GM21619 (cell line): ENCODE measurements at regions not wholly inside any gene's neighbourhood (a gene's known extent, or its start where the extent isn't known, plus 50 kb on each side); places are given as distances from the start of the nearest gene placed in this dataset.

Source experiments
- ATAC-seq: cut with Tn5 transposase; IDR thresholded peaks from one replicate; pipeline ENCODE4 v1.9.1; 2021; ENCODE audit not compliant: unreplicated experiment

DNA sequence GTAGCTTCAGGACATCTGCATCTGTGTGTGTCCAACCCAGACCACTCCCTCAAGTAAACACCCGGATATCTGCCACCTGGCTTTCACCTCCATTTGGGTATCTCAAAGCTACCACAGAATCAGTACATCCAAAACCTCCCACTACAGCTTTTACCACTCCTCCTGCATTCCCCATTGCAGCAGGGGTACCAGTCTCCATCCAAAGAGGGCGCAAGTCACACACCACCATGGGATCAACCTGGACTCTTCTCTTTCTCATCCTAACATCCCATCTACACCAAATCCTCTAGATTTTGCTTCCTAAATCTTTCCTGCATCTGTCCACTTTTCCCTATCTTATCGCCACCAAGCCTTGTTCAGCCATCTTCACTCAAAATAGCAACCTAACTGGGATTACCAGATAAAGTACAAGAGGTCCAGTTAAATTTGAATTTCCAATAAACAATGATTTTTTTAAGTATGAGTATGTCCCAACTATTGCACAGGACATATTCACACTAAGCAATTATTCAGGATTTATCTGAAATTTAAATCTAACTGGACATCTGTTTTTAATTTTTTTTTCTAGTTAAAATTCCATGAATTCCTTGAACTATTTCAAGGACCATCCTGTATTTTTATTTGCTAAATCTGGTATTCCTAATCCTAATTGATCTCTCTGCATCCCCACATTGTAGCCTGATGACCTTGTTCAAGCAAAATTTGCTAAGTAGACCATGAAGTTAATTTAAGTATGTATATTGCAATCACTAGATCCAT, 164.3 kb upstream of the MLN start:
- ATAC-seq = no peak

DNA sequence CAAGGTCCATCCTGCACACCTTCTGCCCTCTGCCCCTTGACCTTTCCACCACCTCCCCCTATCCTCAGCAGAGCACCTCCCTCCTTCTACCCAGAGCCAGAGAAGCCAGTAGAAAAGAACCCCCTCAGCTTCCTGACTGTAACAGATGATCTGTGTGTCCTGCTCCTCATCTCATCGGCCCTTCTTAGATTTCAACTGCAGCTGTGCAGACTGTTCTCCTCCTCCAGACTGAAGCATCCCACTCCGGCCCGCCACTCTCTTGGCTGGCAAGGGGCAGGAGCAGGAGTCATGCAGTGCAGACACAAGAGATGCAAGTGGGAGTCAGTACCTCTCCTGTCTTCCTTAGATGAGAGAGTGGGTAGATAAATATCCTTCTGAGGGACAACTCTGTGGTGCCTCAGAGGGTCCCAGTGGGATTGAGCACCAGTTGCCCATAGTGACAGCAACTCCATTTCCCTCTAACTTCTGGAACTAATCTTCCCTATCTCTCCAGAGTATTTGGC, 163.5 kb upstream of the MLN start:
- no peak for ATAC-seq

- no peak for ATAC-seq
These were observed 162.7 kb upstream of the MLN start for GRCh38 chr6:33966536-33966935.

GRCh38 chr6:33965766-33966165, 162.0 kb upstream of the MLN start:
- ATAC-seq = no peak

DNA sequence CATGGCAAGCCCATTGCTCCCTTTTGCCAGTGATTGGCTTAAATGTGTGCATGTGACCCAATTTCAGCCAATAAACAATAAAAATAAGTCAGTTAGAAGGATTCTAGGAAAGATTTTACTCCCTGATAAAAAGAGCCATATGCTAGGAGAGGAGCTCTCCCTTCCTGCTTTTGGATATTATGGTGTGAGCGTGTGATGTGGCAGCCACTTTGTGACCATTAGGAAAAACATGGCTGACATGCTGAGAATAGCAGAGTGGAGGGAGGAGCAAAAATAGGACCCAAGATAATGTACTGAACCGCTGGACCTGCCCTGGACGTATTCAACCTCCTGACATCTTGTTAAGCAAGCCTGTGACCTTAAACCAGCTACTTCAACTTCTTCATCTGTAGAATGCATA, 160.6 kb upstream of the MLN start:
- ATAC-seq = no peak

DNA sequence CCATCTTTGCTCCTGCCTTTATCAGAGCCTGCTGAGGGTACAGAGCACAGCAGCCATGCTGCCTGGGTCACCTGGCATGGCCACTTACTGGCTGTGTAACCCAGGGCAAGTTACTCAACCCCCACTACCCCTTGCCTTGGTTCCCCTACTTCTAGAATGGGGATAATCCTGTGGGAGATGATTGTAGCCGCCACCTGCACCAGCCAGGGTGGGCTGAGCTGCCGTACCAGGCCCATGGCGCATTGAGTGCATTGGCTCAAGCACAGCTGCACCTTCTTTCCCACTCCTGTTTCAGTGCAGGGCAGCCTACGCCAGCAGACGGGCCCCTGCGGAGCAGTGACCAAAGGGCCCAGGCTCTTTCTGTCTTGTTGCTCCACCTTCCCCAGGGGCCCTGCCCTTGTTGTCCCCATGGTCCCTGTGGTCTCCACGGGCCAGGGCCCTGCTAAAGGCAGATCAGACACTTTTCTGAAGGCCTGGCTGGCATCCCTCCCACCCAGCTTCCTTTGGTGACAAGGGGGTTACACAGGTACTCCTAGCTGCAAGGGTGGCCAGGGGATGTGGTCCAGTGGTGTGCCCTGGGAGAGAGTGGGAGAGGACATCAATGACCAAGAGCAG, 159.4 kb upstream of the MLN start:
- no peak for ATAC-seq

DNA sequence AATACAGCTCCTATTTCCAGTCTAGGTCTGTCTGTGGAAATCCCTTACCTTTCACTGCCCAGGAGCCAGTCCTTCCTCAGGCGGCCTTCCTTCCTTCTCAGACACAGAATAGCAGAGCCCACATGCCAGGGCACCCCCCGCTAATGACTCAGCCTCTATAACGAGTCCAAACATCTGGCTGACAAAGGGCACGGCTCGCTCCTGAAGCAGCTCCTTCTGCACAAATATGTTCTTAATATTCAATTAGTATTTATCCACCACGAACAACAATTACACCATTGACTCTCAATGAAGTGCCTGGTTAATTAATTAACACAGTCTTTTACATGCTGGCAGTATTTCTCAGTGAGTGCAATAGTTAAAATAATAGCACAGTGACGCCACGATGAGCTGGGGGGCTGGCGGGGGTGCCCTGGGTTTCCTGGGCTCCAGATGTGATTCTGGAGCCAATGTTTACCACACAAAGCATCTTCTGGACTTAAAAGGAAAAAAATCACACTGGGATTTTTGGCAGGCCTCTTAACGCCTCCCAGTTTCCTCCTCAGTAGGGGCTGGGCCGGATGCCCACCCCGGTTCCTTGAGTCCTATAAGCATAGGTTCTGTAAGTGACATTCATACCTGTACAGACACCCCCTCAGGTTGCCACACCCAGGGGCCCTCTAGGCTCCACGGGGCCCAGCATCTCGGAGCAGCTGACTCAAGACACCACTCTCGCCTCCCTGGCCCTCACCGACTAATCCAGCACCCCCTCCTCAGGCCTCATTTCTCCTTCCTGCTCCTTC, 158.6 kb upstream of the MLN start:
- no peak for ATAC-seq

DNA sequence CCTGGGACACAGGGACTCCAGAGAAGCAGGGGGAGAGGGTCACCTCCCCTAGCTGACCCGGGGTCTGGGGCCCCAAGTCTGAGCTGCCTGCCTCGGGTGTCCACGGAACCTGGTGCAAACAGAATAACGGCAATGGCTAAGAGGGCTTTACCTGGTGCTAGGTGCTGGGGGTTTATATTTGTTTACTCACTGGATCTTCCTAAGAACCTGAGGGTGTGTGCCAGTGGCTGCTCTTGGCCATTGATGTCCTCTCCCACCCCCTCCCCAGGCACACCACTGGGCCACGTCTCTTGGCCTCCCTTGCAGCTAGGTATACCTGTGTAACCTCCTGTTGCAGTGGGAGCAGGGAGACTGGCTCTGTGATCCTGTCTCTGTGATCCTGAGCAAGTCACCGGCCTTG, 157.9 kb upstream of the MLN start:
- ATAC-seq = no peak

DNA sequence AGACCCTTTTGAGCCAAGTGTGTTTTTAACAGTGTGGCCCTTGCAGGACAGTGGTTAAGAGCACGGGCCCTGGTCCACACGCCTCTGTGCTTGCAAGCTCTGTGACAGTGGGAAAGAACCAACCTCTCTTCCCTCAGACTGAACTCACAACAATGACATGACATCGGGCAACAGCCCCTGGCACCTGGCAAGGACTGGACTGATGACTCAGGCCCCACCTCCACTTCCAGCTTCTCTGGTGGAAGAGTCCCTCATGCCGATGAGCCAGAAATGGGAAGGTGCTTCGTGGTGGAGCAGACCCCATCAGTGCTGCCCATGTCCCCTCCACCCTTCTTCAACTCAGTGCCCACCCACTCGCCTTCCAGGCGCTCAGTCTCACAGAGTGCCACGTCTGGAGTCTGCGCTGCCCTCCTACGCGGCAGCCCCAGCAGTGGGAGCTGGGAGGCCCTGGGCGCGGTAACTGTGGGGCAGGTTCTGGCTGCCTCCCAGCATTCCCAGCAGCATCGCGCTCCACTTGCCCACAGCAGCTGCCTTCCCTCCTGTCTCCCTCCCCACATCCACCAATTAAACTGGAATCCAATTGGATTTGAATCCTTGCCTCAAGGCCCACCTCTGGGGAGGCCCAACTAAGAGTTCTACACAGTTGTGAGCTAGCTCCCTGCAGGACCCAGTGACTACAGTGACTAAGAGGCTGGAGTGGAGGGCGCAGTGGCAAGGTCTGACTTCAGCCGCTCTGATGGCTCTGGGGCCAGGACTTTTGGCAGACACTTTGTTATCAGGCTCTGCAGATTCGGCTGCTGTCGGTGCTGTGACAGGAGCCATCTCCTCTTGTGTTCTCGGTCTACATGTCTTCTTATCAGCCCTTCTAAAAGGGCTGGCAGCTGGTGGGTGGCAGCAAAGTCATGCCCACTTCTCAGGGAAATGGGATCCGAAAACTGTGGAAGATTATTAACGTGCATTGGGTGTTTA, 156.8 kb upstream of the MLN start:
- no peak for ATAC-seq

DNA sequence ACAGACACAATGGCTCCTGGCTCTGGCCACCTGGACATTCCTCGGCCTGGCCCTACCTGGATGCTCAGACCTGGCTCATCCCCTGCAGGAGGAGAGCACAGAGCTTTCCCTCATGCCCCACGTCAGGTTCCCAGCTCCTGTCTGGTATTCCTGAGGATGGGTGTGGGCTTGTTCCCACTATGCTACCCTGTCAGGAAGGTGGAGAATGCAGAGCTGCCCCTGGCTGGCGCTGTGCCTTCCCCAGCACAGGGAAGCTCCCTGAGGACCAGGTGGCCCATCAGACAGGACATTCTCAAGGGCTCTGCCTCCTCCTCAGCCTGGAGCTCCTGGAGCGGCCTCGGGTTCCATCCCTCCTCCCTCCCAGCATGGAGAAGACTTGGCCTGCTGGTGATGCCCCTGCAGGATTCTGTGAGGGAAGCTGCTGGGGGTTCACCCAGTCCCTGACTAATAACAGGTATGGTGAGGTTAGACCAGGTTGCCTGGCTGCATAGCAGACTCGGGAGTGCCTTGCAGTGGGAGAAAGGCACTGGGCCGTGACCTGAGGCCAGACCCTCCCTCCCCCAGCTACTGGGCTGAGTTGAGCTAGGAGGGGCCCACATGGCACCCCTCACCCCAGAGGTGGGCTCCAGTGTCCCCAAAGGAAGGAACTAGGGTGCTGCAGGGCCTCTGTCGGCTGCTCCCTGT, 156.0 kb upstream of the MLN start:
- no peak for ATAC-seq

DNA sequence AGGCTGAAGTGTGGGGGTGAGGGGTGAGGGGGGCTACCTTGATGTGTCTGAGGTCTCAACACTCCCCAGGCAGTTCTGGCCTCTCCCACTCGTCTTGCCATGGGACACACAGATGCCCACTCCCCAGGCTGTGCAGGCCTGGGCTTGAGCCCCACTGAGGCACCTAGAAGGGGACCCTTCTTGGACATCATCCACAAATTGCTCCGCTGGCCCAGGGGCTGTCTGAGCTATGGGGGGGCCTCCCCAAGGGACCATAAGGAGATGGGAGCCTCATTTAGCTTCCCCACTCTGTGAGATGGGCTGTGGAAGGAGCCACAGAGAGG, 155.5 kb upstream of the MLN start:
- no peak for ATAC-seq

DNA sequence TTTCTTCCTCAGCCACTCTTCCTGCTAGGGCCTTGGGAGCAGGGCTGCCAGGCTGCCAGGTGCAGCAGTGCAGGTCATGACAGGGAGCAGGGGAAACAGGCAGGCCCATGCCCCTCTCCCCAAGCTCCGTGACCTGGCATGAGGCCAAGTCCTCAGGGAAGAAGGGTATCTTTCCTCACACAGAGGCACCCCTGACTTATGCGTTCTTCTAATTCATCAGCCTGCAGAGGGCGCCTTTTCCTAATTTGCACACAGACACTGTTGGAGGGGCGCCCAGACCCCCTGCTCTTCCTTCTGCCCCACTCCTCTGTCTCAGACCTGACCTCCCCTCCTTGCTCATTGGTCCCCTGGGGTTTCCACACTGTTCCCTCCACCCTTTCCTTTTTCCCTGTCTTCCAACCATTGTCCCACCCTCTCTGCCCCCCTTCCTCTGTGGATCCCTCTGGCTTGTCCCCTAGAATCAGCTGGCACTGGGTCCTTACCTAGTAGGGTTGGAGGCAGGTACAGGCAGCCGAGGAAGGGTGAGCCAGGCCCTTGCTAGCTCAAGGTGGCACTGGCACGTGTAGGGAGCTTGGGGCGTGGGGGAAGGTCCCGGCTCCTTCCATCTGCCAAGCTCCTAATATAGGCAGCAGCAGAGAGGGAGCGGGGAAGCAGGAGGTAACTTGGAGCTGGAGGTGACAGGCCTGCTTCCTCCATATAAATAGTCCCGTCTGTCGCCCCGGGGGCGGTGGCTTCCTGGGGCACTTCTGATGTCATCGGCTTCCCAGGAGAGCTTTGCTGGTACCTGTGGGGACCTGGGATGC, 154.9 kb upstream of the MLN start:
- no peak for ATAC-seq

- ATAC-seq = no peak
These were observed 154.2 kb upstream of the MLN start for GRCh38 chr6:33957892-33958525.

GRCh38 chr6:33957131-33957891, 153.5 kb upstream of the MLN start:
- ATAC-seq = no peak

DNA sequence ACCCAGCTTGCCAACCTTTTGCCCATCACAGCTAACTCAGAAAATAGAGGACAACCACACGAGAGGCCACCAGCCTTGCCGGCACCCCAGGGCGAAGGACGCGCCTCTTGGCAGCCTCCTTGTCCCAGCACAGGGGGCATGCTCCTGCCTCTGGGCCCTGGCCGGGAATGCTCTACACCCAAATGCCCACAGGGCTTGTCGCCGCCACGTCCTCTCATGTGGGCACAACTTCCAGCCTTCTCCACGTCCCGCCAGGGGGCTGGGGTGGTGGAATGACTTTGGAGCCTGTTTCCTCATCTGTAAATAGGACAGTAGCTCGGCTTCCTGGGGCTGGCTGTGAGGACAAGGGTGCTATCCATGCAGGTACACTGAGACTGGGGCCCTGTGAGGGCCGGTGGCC, 152.4 kb upstream of the MLN start:
- no peak for ATAC-seq

DNA sequence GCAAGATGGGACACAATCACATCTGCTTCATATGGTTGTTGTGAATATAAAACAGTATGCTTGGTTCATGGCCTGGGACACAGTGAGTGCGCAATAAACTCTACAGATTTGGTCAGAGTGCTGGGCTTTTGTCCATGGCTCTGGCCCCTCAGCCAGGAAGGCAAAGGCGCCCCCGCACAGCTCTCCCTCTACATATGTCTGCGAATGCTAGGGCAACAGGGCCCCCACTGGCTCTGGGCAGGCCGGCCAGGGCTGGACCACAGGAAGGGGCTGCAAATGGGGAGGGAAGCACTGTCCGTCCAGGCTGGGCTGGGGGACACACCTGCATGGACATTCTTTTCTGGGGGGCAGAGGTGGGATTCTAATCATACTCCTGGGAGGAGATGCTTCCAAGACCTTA, 151.8 kb upstream of the MLN start:
- ATAC-seq = no peak

DNA sequence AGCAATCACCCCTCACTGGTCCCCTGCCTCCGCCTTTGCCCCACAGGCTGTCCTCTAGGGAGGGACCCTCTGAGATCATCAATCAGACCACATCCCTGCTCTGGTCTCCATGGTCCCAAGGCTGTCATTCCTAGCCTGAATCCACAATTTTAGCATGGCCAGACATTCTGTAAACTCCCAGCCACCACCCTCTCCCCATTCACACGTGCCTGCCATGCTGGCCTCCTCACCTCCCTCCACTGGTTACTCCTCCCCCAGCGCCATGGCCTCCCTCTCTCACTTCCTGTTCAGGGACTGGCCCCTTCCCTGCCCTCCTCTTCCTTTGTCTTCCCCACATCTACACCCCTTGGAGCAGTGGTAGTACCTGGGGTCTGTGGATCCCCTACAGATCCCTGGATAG, 150.7 kb upstream of the MLN start:
- no peak for ATAC-seq

DNA sequence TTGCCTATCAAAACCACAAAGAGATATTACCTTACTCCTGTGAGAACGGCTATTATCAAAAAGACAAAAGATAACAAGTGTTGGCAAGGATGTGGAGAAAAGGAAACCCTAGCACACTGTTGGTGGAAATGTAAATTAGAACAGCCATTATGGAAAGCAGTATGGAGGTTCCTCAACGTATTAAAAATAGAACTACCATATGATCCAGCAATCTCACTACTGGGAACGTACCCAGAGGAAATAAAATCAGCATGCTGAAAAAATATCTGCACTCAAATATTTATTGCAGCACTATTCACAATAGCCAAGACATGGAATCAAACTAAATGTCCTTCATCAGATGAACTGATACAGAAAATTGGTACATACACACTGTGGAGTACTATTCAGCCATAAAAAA, 149.4 kb upstream of the MLN start:
- ATAC-seq = no peak
